Suprapubic skin (tissue), 4 donors: ENCODE measurements at regions not wholly inside any gene's neighbourhood (a gene's known extent, or its start where the extent isn't known, plus 50 kb on each side); places are given as distances from the start of the nearest gene placed in this dataset.

Source experiments
- DNase-seq, 2 donors: peaks; one replicate each; pipeline ENCODE4 v3.0.0-alpha.2; 2019; ENCODE audit warnings: low spot score in 2 of 2
- H3K27ac ChIP-seq: fragments of 200-600 bp; sonication (generic); one replicate; pipeline ENCODE4 v1.5.1; 2019
- H3K27me3 ChIP-seq: fragments of 200-600 bp; sonication (generic); one replicate; pipeline ENCODE4 v1.5.1; 2019
- H3K36me3 ChIP-seq: fragments of 200-600 bp; sonication (generic); one replicate; pipeline ENCODE4 v1.5.1; 2019
- H3K4me1 ChIP-seq: fragments of 200-600 bp; sonication (generic); one replicate; pipeline ENCODE4 v1.5.1; 2019
- H3K4me3 ChIP-seq: fragments of 200-600 bp; sonication (generic); one replicate; pipeline ENCODE4 v1.5.1; 2019; ENCODE audit warnings: mild to moderate bottlenecking
- H3K9me3 ChIP-seq: fragments of 200-600 bp; sonication (generic); one replicate; pipeline ENCODE4 v1.5.1; 2019
- CTCF ChIP-seq, 2 donors: fragments of 200-600 bp in 1 of 2; fragments of 450-650 bp in 1 of 2; sonication (generic) in 1 of 2; IDR thresholded peaks; one replicate each; pipeline ENCODE4 v1.5.1; 2016 to 2019; ENCODE audit warnings: antibody characterized with exemption in 2 of 2, mild to moderate bottlenecking in 1 of 2, moderate library complexity in 1 of 2
- EP300 ChIP-seq: sonication (generic); formaldehyde crosslinking; IDR thresholded peaks from one replicate; pipeline ENCODE4 v1.6.1; 2017; ENCODE audit warnings: antibody characterized with exemption
- POLR2A ChIP-seq, 2 donors: fragments of 450-650 bp; IDR thresholded peaks; one replicate each; pipeline ENCODE4 v1.6.1; 2017; ENCODE audit warnings: antibody characterized with exemption in 2 of 2, mild to moderate bottlenecking in 2 of 2, moderate library complexity in 2 of 2
- POLR2AphosphoS5 ChIP-seq, 3 donors: sonication (generic); formaldehyde crosslinking; IDR thresholded peaks; one replicate each; pipeline ENCODE4 v1.6.1; 2017; ENCODE audit warnings: antibody characterized with exemption in 3 of 3
- WGBS: methylation state at CpG from one replicate; pipeline ENCODE4 v1.1.5; 2018; 5-methylcytosine and 5-hydroxymethylcytosine counted together

GRCh38 chr9:108377382-108377781, 478.4 kb downstream of the ACTL7B start:
- Histone ChIP-seq H3K4me3 (no peak overlapping the region), H3K27me3 (no peaks in the 10 kb centered on the region), H3K36me3 (no peaks in the 10 kb centered on the region), H3K27ac (no peak overlapping the region), H3K4me1 (no peaks in the 10 kb centered on the region), H3K9me3 (no peaks in the 10 kb centered on the region)
- TF ChIP-seq EP300 (no peak), POLR2A (IDR thresholded peaks at IDR 0.05) (no peak), CTCF (IDR thresholded peaks at IDR 0.05) (no peak), POLR2AphosphoS5 (IDR thresholded peaks at IDR 0.05) (no peak)
- no peak for DNase-seq
- 74% methylated on average over 3 of the region's 3 CpGs for WGBS

- no peaks in the 10 kb centered on the region for H3K27me3 ChIP-seq
- DNase-seq, result no peak
- no peaks in the 10 kb centered on the region for H3K4me1 ChIP-seq
- no peaks in the 10 kb centered on the region for H3K9me3 ChIP-seq
- H3K27ac ChIP-seq, result no peak overlapping the region
- no peaks in the 10 kb centered on the region for H3K36me3 ChIP-seq
- H3K4me3 ChIP-seq, result no peak overlapping the region
- TF ChIP-seq POLR2AphosphoS5 (IDR thresholded peaks at IDR 0.05) (no peak), CTCF (IDR thresholded peaks at IDR 0.05) (no peak), POLR2A (IDR thresholded peaks at IDR 0.05) (no peak), EP300 (no peak)
Measured at GRCh38 chr9:108376140-108376539, 479.6 kb downstream of the ACTL7B start.

- Histone ChIP-seq H3K36me3 (no peaks in the 10 kb centered on the region), H3K9me3 (no peaks in the 10 kb centered on the region), H3K4me1 (no peaks in the 10 kb centered on the region), H3K27me3 (no peaks in the 10 kb centered on the region), H3K27ac (no peak overlapping the region), H3K4me3 (no peak overlapping the region)
- TF ChIP-seq EP300 (no peak), POLR2AphosphoS5 (IDR thresholded peaks at IDR 0.05) (no peak), CTCF (IDR thresholded peaks at IDR 0.05) (no peak), POLR2A (IDR thresholded peaks at IDR 0.05) (no peak)
- no peak for DNase-seq
Measured at GRCh38 chr9:108374626-108375025, 481.2 kb downstream of the ACTL7B start.

GRCh38 chr9:108367188-108367587, 488.6 kb downstream of the ACTL7B start:
- H3K4me1 ChIP-seq, result no peaks in the 10 kb centered on the region
- no peak for DNase-seq

GRCh38 chr9:108363311-108363710, 492.5 kb downstream of the ACTL7B start:
- 15% methylated on average over 1 of the region's 1 CpG for WGBS
- TF ChIP-seq EP300, result no peak
- TF ChIP-seq POLR2A (IDR thresholded peaks at IDR 0.05), result no peak
- no peak for TF ChIP-seq CTCF (IDR thresholded peaks at IDR 0.05)
- no peak for TF ChIP-seq POLR2AphosphoS5 (IDR thresholded peaks at IDR 0.05)
- Histone ChIP-seq H3K36me3 (no peaks in the 10 kb centered on the region), H3K4me1 (no peaks in the 10 kb centered on the region), H3K9me3 (no peaks in the 10 kb centered on the region), H3K27me3 (no peaks in the 10 kb centered on the region), H3K4me3 (no peak overlapping the region), H3K27ac (no peak overlapping the region)
- no peak for DNase-seq

More at GRCh38 chr9:108367188-108367587, 488.6 kb downstream of the ACTL7B start:
- Histone ChIP-seq H3K4me3 (no peak overlapping the region), H3K27ac (no peak overlapping the region), H3K9me3 (no peaks in the 10 kb centered on the region), H3K36me3 (no peaks in the 10 kb centered on the region), H3K27me3 (no peaks in the 10 kb centered on the region)
- TF ChIP-seq EP300 (no peak), CTCF (IDR thresholded peaks at IDR 0.05) (no peak), POLR2A (IDR thresholded peaks at IDR 0.05) (no peak), POLR2AphosphoS5 (IDR thresholded peaks at IDR 0.05) (no peak)
